DMS114 treated with DMSO at 0.1 percent for 48 hours (cell line): ENCODE measurements at regions not wholly inside any gene's neighbourhood (a gene's known extent, or its start where the extent isn't known, plus 50 kb on each side); places are given as distances from the start of the nearest gene placed in this dataset.
"Not testable (repeated sequence)": the region's sequence is repeated elsewhere in the genome, so short reads cannot be mapped to it uniquely, and the experiment has no call there.

Source experiments
- DNase-seq: peaks from one replicate; lab custom pipeline; 2025; ENCODE audit not compliant: unreplicated experiment; lab: John Stamatoyannopoulos, UW

GRCh38 chr18:39172695-39173421, 1607.3 kb upstream of the CELF4 start:
- DNase-seq, result no peak

- no peak for DNase-seq
Observed at GRCh38 chr18:39168723-39169122, 1603.1 kb upstream of the CELF4 start.

GRCh38 chr18:39167990-39168389, 1602.4 kb upstream of the CELF4 start:
- no peak for DNase-seq

GRCh38 chr18:39166776-39167175, 1601.2 kb upstream of the CELF4 start:
- DNase-seq, result no peak

- DNase-seq, result no peak
Observed at GRCh38 chr18:39162013-39162827, 1596.6 kb upstream of the CELF4 start.

- no peak for DNase-seq
Observed at GRCh38 chr18:39149211-39149806, 1583.7 kb upstream of the CELF4 start.

GRCh38 chr18:39134255-39134654, 1568.7 kb upstream of the CELF4 start:
- DNase-seq, result no peak

- not testable (repeated sequence) for DNase-seq
Observed at GRCh38 chr18:39127538-39127937, 1561.9 kb upstream of the CELF4 start.

- DNase-seq, result no peak
Observed at GRCh38 chr18:39113790-39114189, 1548.2 kb upstream of the CELF4 start.

- no peak for DNase-seq
Observed at GRCh38 chr18:39105104-39105503, 1539.5 kb upstream of the CELF4 start.

GRCh38 chr18:39072970-39073369, 1507.4 kb upstream of the CELF4 start:
- no peak for DNase-seq

GRCh38 chr18:39062426-39062825, 1496.8 kb upstream of the CELF4 start:
- DNase-seq, result no peak

GRCh38 chr18:39058386-39059000, 1492.9 kb upstream of the CELF4 start:
- no peak for DNase-seq

- DNase-seq, result no peak
Observed at GRCh38 chr18:39057423-39058064, 1491.9 kb upstream of the CELF4 start.

- DNase-seq, result no peak
Observed at GRCh38 chr18:39053571-39053970, 1488.0 kb upstream of the CELF4 start.

GRCh38 chr18:39051013-39051412, 1485.4 kb upstream of the CELF4 start:
- no peak for DNase-seq

GRCh38 chr18:39039813-39040212, 1474.2 kb upstream of the CELF4 start:
- no peak for DNase-seq

- no peak for DNase-seq
Observed at GRCh38 chr18:39037925-39038324, 1472.3 kb upstream of the CELF4 start.

- DNase-seq, result no peak
Observed at GRCh38 chr18:39033312-39033711, 1467.7 kb upstream of the CELF4 start.

- DNase-seq, result no peak
Observed at GRCh38 chr18:39031647-39032046, 1466.0 kb upstream of the CELF4 start.

- no peak for DNase-seq
Observed at GRCh38 chr18:39030124-39030655, 1464.6 kb upstream of the CELF4 start.
